Activated CD4-positive, CD25-positive, alpha-beta regulatory T cell (primary cell): ENCODE measurements at regions not wholly inside any gene's neighbourhood (a gene's known extent, or its start where the extent isn't known, plus 50 kb on each side); places are given as distances from the start of the nearest gene placed in this dataset.

ENCODE experiments used
- DNase-seq, 4 experiments: peaks; one replicate each; lab custom pipeline; 2025; lab: John Stamatoyannopoulos, UW

DNA sequence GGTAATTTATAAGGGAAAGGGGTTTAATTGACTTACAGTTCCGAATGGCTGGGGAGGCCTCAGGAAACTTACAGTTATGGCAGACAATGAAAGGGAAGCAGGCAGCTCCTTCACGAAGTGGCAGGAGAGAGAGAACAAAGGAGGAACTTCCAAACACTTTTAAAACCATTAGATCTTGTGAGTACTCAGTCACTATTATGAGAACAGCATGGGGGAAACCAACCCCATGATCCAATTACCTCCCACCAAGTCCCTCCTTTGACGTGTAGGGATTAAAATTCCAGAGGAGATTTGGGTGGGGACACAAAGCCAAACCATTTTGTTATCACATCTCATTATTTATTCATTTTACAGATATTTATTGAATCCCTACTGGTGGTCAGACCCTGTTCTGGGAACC, 822.8 kb downstream of the GALC start:
- DNase-seq = no peak

GRCh38 chr14:87169362-87169761, 823.6 kb downstream of the GALC start:
- no peak for DNase-seq

DNA sequence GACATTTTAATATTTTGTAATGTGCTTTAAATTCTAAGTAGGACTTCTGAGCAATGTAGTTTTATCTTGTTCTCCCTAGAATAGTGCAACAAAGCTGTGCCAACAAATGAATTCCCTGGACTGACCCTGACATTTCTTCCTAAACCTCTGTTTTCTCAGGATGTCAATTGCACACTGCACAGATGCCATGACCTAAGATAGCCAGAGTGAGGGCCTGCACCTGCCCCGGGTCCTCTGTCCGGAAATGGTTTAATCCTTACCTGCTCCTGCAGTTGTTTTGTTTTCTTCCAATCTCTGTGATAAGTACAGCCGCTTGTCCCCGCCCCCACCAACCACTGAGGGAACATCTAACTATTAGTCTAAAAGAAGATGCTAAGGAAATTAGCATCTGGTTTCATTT, 831.5 kb downstream of the GALC start:
- DNase-seq = no peak

- DNase-seq = no peak
Measured at GRCh38 chr14:87160989-87161388, 832.0 kb downstream of the GALC start.

DNA sequence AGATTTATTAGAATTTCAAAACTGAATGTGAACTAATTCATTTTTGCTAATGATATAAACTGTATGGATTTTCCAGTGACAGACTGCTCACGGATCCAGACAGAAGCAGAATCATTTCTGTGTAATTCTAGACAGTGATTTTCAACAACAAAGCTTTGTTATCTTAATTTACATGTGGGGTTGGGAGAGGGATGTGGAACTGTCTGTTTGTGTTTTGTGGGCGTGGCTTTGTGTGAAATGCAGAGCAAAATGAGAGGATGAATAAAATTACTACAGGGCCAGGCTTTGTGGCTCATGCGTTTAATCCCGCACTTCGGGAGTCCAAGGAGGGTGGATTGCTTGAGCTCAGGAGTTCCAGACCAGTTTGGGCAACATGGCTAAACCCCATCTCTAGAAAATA, 834.7 kb downstream of the GALC start:
- no peak for DNase-seq

GRCh38 chr14:87156878-87157277, 836.1 kb downstream of the GALC start:
- no peak for DNase-seq

- DNase-seq = no peak
Measured at GRCh38 chr14:87155856-87156488, 837.0 kb downstream of the GALC start.

DNA sequence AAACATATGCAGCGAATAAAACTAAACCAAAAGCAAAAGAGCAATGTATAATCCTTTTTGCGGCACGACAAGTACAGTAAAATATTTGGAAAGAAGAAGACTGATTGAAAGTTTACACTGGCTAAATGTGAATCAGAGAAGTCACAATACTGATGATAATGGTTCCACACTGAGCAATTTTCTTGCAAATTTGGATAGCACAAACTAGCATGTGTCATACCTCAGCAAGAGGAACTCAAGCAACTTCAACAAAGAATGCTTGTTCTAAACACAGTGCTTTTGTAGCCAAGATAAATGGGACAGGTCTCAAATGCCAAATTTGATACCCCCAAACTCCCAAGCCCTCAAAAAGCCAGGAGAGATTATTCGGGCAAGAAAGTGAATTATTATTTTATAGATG, 839.1 kb downstream of the GALC start:
- no peak for DNase-seq

GRCh38 chr14:87153391-87153790, 839.6 kb downstream of the GALC start:
- DNase-seq = no peak

- DNase-seq = no peak
Measured at GRCh38 chr14:87152693-87153092, 840.3 kb downstream of the GALC start.

DNA sequence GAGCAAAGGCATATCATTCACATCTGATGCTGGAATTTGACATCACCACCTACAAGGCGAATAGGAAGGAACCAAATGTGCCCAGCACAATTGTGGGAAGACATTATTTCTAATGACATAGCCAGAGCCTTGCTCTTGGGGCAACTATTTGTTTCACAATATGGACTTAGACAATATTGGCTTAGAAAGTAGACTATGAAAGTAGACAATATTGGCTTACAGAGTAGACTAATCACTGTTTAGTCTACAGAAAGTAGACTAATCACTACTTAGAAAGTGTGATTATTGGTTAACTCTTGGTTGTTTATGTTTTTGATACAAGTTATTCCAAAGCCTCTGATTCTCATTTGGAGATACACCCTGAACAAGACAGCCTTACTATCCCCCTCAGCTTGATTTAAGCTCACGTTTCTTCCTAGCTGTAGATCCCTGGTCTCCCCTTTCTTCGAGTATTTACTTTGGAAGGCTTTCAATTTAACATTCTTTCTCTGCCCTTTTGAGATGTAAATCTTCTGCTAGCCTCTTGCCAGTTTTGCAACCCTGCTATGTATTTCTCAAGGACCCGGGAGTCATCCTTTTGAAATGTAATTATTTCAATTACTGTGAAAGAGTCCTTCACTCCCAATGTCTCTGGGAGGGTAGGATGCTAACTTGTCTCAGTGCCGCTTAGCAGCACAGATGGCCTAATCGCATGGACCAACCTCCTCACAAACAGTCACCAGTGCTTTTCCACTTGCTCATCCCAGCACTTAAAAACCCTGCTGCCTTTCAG, 843.2 kb downstream of the GALC start:
- DNase-seq = no peak

- no peak for DNase-seq
Measured at GRCh38 chr14:87148655-87149054, 844.3 kb downstream of the GALC start.

DNA sequence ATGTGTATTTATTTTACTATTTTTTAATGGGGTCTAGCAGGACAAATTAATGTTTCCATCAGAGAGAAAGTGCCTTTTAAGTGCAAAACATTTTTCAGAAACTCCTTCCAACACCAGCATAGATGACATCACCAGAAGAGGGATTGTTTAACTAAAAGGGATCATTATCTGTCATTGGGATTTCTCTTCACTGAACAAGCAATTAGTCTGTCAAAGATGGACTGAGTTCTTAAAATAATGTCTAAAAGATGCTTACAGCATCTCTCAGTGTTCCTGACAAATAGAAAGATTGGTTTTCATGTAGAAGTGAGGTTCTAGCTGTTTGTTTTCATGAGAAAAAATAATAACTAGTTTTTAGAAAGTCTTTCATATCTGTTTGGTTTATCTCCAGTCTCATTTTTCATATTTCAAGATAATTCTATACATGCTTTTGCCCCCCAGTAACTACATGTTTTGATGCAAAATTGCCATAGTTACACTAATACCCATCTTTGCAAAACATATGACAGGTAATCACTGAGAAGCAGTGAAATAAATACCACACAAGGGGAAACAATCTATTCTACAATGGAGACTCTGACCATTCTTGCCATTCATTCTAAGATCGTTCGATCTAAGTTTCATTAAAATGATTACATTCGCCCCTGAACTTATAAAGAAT, 850.3 kb downstream of the GALC start:
- no peak for DNase-seq

GRCh38 chr14:87141801-87142200, 851.2 kb downstream of the GALC start:
- DNase-seq = no peak

GRCh38 chr14:87139299-87139698, 853.7 kb downstream of the GALC start:
- no peak for DNase-seq

DNA sequence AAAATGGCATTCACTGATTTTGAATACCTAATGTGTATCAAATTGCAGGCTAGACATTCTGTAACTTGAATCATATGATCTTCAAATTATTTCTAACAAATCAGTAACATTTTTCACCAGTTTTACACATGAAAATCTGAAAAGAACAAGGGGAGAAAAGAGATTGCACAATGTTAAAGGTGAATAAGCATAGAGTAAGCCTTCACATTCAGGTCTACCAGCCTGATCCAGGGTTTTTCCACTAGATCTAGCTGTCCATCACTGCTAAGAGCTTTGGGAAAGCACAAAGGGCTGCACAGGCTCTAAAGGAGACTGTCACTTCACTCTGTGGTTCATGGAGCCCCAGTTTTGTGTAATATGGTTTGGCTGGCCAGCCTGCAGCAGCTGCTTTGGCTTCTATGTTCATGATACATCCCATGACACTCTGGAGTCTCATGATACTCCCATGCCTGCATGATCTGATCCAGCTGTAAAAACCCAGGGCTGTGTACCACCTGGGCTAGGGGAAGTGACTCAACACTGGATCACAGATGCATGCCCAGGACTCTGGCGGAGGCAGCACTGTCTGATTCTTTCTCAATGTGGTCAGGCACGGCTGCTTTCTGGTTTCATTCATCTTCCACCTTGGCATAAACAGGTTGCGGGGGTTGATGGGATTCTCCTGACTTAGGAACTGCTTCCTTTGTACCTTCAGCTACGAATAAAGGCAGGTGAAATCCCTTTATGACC, 859.7 kb downstream of the GALC start:
- no peak for DNase-seq

- no peak for DNase-seq
Measured at GRCh38 chr14:87131879-87132278, 861.1 kb downstream of the GALC start.

DNA sequence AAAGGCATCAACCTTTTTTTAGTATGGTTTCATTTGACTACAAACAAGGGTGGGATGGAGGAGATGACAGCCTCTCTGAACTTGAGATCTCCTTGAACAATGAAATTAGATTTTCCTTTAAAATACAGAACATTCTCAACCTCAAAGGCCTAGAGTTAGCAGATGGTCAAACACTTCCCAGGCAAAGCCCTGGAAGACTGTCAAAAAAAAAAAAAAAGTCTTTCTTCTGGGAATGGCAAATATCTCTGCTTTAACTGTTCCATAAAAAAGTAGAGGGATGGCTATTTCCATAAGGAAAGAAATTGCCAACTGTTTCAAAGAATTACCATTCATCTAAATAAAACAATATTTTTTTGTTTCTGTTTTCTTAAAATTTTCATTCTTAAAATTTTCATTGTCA, 870.8 kb downstream of the GALC start:
- no peak for DNase-seq

DNA sequence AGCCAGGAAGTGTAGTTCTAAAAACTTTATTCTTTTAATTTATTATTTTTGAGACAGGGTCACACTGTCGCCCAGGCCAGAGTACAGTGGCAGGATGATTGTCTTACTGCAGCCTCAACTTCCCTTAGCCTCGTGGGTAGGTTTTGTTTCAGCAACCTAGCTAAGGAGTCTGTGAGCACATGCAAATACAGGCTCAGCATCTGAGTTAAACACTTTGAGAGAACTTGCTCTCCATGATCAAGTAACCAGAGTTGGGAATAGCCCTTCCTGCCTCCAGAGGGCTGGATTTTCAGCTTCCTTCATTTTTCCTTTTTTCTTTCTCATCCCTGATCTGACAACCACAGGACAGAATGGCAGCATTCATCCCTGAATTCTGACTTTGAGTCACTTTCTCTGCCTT, 871.3 kb downstream of the GALC start:
- no peak for DNase-seq

DNA sequence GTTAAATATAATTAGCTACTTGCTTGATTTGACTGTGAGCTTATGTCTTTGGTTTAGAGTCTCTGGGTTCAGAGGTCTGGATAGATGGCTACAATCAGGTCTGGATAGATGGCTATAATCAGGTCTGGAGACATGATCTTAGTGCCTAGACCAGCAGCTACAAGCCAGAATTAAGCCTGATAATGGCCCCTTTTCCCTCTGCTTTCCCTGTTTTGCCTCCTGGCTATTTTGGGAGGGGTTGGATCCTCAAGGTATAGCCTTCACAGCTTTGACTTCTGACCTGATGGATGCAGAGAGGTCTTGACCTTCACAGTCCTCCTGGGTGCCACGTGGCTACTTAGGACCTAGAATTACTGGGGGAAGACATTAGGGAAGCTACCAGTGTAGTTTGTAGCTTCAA, 877.7 kb downstream of the GALC start:
- DNase-seq = no peak

GRCh38 chr14:87113286-87113685, 879.7 kb downstream of the GALC start:
- no peak for DNase-seq

DNA sequence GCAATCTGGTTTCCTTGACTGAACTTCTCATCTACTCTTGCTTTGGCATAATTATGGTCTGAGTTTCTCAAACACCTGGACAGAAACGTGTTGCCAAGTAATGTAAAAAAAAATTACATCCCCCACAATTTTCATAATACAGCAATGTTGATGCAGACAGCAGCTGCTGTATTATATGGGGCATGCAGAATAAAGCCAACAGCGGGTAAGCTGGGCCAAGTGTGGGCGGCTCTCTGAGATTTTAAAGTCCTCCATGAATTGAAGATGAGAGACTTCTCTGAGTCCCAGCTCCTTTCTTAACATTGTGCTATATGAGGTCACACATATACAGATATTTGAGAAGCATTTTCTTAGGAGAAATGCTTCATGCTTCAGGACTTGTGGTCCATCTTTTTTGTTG, 881.2 kb downstream of the GALC start:
- no peak for DNase-seq

GRCh38 chr14:87111126-87111525, 881.9 kb downstream of the GALC start:
- DNase-seq = no peak
